GM12875 (cell line): ENCODE measurements at regions not wholly inside any gene's neighbourhood (a gene's known extent, or its start where the extent isn't known, plus 50 kb on each side); places are given as distances from the start of the nearest gene placed in this dataset.

ENCODE experiments used
- H3K4me3 ChIP-seq: one replicate; pipeline ENCODE4 v1.5.1; 2011; ENCODE audit warnings: low read depth, low read length, control low read depth
- TF ChIP-seq, protein P1 (sequence below): IDR thresholded peaks from 2 replicates; pipeline ENCODE4 v1.5.1; 2011; ENCODE audit warnings: low read depth, mild to moderate bottlenecking, control low read depth, inconsistent platforms, low read length, moderate library complexity, borderline replicate concordance; ENCODE audit not compliant: insufficient read depth

DNA sequence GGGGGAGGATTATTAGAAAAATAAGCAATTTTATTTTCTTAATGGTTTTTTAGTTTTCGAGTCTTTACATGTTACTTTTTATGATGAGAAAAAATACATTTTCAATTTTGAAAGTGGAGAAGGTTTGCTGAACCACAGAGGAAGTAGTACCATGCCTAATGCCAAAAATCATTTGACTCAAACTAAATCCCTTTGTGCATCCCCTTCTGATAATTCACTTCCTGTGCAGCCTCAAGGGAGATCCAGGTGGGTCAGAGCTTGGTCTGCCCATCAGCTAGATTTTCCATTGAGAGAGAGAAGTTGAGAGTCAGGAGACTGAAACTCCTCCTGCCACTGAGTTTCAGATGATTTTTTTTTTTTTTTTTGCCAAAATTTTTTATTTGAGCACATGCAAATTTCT, 571.7 kb downstream of the LIG4 start:
- no peak overlapping the region for H3K4me3 ChIP-seq
- TF ChIP-seq, protein P1, sequence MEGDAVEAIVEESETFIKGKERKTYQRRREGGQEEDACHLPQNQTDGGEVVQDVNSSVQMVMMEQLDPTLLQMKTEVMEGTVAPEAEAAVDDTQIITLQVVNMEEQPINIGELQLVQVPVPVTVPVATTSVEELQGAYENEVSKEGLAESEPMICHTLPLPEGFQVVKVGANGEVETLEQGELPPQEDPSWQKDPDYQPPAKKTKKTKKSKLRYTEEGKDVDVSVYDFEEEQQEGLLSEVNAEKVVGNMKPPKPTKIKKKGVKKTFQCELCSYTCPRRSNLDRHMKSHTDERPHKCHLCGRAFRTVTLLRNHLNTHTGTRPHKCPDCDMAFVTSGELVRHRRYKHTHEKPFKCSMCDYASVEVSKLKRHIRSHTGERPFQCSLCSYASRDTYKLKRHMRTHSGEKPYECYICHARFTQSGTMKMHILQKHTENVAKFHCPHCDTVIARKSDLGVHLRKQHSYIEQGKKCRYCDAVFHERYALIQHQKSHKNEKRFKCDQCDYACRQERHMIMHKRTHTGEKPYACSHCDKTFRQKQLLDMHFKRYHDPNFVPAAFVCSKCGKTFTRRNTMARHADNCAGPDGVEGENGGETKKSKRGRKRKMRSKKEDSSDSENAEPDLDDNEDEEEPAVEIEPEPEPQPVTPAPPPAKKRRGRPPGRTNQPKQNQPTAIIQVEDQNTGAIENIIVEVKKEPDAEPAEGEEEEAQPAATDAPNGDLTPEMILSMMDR: no peak

DNA sequence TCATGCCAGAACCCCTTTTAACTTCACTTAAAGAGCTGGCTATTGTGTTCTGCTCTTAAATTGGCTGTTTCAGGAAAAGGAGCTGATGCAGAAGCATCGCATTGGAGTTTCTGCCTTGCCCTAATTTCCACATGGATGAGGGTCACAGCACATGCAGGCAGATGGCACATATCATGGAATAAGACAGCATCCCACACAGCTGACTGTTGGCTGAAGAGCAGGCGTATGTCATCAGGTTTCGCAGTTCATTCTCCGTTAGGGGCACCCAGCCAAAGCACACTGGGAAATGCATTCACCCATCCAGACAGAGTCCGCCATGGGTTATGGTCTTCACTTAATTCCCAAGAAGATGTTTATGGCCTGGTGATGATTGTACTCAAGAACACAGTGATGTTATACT, 572.5 kb downstream of the LIG4 start:
- TF ChIP-seq, protein P1: no peak
- H3K4me3 ChIP-seq: no peak overlapping the region

DNA sequence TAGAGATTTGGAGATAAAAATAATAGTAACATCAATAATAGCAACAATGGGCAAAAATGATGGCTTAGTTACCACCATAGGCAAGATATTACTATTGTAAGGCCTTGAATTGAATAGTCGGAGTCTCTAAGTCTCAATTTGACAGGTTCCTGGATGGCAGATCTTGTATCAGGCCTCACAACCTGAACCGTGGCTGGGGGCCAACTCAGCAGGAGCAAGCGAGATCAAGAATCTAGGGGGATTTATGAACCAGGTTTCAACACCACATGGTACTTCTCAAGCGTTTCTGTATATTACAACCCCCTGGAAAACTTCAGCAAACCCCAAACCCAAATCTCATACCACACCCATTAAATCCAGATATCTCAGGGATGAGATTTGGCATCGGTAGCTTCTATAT, 573.8 kb downstream of the LIG4 start:
- TF ChIP-seq, protein P1: no peak
- no peak overlapping the region for H3K4me3 ChIP-seq

DNA sequence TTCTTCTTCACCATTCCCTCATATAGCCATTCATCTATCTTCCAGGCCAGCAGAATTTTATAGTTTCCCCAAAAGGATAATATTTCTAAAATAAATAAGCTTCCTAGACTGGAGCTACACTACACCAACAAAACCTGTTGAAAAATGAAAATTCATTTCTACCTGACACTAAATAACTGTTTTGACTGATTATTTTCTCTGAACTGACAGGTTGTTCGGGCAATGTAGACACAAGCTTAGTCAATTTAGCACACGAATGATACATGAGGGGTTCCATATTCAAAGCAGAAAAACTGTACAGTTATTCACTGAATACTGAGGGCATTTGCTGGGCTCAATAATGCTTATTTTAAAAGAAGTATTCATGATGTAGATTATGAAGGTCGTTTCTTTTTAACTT, 589.7 kb downstream of the LIG4 start:
- TF ChIP-seq, protein P1: no peak
- H3K4me3 ChIP-seq: no peak overlapping the region

DNA sequence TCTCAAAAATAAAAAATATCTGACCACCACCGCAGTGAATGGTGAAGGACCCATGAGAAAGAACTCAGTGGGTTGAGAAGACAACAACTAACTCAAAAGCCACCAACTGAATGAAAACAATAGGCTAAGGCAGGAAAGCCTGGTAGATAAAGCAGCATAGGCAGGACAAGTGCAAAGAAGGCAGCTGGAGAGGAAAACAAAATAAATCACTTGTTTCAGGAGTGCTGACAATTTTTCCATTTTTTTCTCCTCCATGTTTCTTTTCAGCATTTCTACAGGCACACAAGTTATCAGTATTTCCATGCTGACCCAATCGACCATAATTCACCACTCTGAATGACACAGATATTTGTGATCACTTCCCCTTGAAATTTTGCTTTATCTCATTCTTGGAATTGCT, 597.8 kb downstream of the LIG4 start:
- TF ChIP-seq, protein P1: no peak
- no peak overlapping the region for H3K4me3 ChIP-seq

DNA sequence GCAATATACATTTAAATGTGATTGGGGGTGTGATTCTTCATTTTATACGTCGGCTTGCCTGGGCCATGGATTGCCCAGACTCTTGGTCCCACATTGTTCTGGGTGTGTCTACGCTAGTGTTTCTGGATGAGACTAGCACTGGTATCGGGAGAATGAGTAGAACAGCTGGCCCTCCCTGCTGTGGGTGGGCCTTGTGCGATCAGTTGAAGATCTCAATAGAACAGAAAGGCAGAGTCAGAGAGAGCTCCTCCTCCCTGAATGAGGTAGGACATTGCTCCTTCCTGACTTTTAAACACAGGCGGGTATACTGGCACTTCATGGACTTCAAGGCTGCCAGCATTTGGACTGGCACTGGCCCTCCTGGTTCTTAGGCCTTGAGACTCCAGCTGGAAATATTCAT, 603.0 kb downstream of the LIG4 start:
- TF ChIP-seq, protein P1: no peak
- no peak overlapping the region for H3K4me3 ChIP-seq

DNA sequence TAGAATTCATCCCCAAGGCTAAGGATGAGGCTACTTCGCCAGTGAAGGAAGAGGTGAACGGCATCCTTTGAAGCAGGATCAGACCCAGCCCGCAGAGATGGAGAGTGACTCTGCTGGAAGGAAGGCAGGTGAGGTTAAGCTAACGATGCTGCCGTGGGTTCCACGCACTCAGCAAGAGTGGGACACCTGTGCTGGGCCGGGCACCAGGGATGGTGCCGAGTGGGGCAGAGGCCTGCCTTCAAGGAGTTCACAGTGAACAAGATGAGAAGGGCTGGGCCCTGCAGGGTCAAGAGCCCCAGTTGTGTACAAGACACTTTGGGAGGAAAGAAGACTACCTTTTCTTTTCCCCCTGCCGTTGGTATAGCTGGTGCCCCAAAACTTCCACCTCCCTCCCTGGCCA, 606.6 kb downstream of the LIG4 start:
- H3K4me3 ChIP-seq: no peak overlapping the region
- TF ChIP-seq, protein P1: no peak
